GM21576 (cell line): ENCODE measurements at regions not wholly inside any gene's neighbourhood (a gene's known extent, or its start where the extent isn't known, plus 50 kb on each side); places are given as distances from the start of the nearest gene placed in this dataset.
"Not testable (repeated sequence)": the region's sequence is repeated elsewhere in the genome, so short reads cannot be mapped to it uniquely, and the experiment has no call there.

ENCODE experiments used
- ATAC-seq: cut with Tn5 transposase; IDR thresholded peaks from one replicate; pipeline ENCODE4 v1.9.1; 2021; ENCODE audit warnings: mild to moderate bottlenecking, moderate library complexity; ENCODE audit not compliant: unreplicated experiment

- no peak for ATAC-seq
Measured at GRCh38 chr14:71452987-71453386, 479.2 kb upstream of the RGS6 start.

- no peak for ATAC-seq
Measured at GRCh38 chr14:71454010-71454409, 478.2 kb upstream of the RGS6 start.

- no peak for ATAC-seq
Measured at GRCh38 chr14:71454513-71455332, 477.5 kb upstream of the RGS6 start.

- ATAC-seq = no peak
Measured at GRCh38 chr14:71460091-71460490, 472.1 kb upstream of the RGS6 start.

GRCh38 chr14:71461617-71462016 is 470.6 kb upstream of the RGS6 start:
- ATAC-seq = not testable (repeated sequence)

- no peak for ATAC-seq
Measured at GRCh38 chr14:71463807-71464206, 468.4 kb upstream of the RGS6 start.

- ATAC-seq = no peak
Measured at GRCh38 chr14:71464840-71465239, 467.4 kb upstream of the RGS6 start.

GRCh38 chr14:71465316-71465715 is 466.9 kb upstream of the RGS6 start:
- no peak for ATAC-seq

GRCh38 chr14:71466251-71466650 is 466.0 kb upstream of the RGS6 start:
- ATAC-seq = no peak

- no peak for ATAC-seq
Measured at GRCh38 chr14:71466946-71467345, 465.3 kb upstream of the RGS6 start.

- no peak for ATAC-seq
Measured at GRCh38 chr14:71467361-71467811, 464.8 kb upstream of the RGS6 start.

- ATAC-seq = no peak
Measured at GRCh38 chr14:71468701-71469100, 463.5 kb upstream of the RGS6 start.

- ATAC-seq = no peak
Measured at GRCh38 chr14:71469643-71470335, 462.4 kb upstream of the RGS6 start.

GRCh38 chr14:71471634-71472355 is 460.4 kb upstream of the RGS6 start:
- no peak for ATAC-seq

- no peak for ATAC-seq
Measured at GRCh38 chr14:71472356-71473340, 459.6 kb upstream of the RGS6 start.

- no peak for ATAC-seq
Measured at GRCh38 chr14:71473843-71474242, 458.4 kb upstream of the RGS6 start.

- ATAC-seq = no peak
Measured at GRCh38 chr14:71474301-71475265, 457.6 kb upstream of the RGS6 start.

GRCh38 chr14:71475916-71476315 is 456.3 kb upstream of the RGS6 start:
- no peak for ATAC-seq

GRCh38 chr14:71478542-71478941 is 453.7 kb upstream of the RGS6 start:
- ATAC-seq = no peak
